Vagina (tissue), 2 donors: ENCODE measurements at regions not wholly inside any gene's neighbourhood (a gene's known extent, or its start where the extent isn't known, plus 50 kb on each side); places are given as distances from the start of the nearest gene placed in this dataset.

Experiments used
- DNase-seq, 2 donors: peaks; one replicate each; pipeline ENCODE4 v3.0.0-alpha.2; 2017; ENCODE audit errors: extremely low spot score in 2 of 2
- H3K27ac ChIP-seq: fragments of 200-600 bp; sonication (generic); one replicate; pipeline ENCODE4 v1.5.1; 2019
- H3K27me3 ChIP-seq: fragments of 200-600 bp; sonication (generic); one replicate; pipeline ENCODE4 v1.5.1; 2019
- H3K36me3 ChIP-seq, 2 donors: fragments of 200-600 bp; sonication (generic); one replicate each; pipeline ENCODE4 v1.5.1; 2017 to 2019
- H3K4me1 ChIP-seq: fragments of 200-600 bp; sonication (generic); one replicate; pipeline ENCODE4 v1.5.1; 2019
- H3K4me3 ChIP-seq, 2 donors: fragments of 200-600 bp; sonication (generic); 1 replicate in 1 of 2; 2 replicates in 1 of 2; pipeline ENCODE4 v1.5.1; 2016 to 2019
- H3K9me3 ChIP-seq: fragments of 200-600 bp; sonication (generic); one replicate; pipeline ENCODE4 v1.5.1; 2019
- CTCF ChIP-seq, 3 experiments: fragments of 450-650 bp in 2 of 3; fragments of 200-600 bp in 1 of 3; sonication (generic) in 1 of 3; IDR thresholded peaks; one replicate each; pipeline ENCODE4 v1.5.1; 2017 to 2019; ENCODE audit warnings: antibody characterized with exemption in 3 of 3, mild to moderate bottlenecking in 2 of 3, moderate library complexity in 2 of 3
- POLR2A ChIP-seq, 2 donors: fragments of 450-650 bp; IDR thresholded peaks; one replicate each; pipeline ENCODE4 v1.6.1; 2017; ENCODE audit warnings: antibody characterized with exemption in 2 of 2, mild to moderate bottlenecking in 2 of 2, moderate library complexity in 2 of 2
- POLR2AphosphoS5 ChIP-seq, 2 donors: sonication (generic); formaldehyde crosslinking; IDR thresholded peaks; one replicate each; pipeline ENCODE4 v1.9.0; 2017; ENCODE audit warnings: antibody characterized with exemption in 2 of 2, mild to moderate bottlenecking in 2 of 2, low read depth in 1 of 2; ENCODE audit not compliant: insufficient read depth in 1 of 2
- intact Hi-C: fragments of 100-400 bp; cut with DNase I; formaldehyde crosslinking; loops from one replicate; pipeline ENCODE4 v1.15.1; 2023

- no peaks in the 10 kb centered on the region for H3K4me1 ChIP-seq
- H3K9me3 ChIP-seq, result no peaks in the 10 kb centered on the region
- DNase-seq, result no peak
- intact Hi-C loops, result no loop called here
- no peak overlapping the region for H3K4me3 ChIP-seq
- TF ChIP-seq POLR2A (IDR thresholded peaks at IDR 0.05) (no peak), CTCF (IDR thresholded peaks at IDR 0.05) (no peak), POLR2AphosphoS5 (IDR thresholded peaks at IDR 0.05; ENCODE audit: insufficient read depth in 1 of 2, low read depth in 1 of 2) (no peak)
- H3K27ac ChIP-seq, result no peak overlapping the region
- H3K36me3 ChIP-seq, result no peaks in the 10 kb centered on the region
- H3K27me3 ChIP-seq, result no peaks in the 10 kb centered on the region
These were observed 98.2 kb upstream of the SCEL start for GRCh38 chr13:77437267-77437666.

- intact Hi-C loops, result no loop called here
- no peaks in the 10 kb centered on the region for H3K4me1 ChIP-seq
- H3K36me3 ChIP-seq, result no peaks in the 10 kb centered on the region
- no peak overlapping the region for H3K4me3 ChIP-seq
- no peak overlapping the region for H3K27ac ChIP-seq
- TF ChIP-seq CTCF (IDR thresholded peaks at IDR 0.05) (no peak), POLR2A (IDR thresholded peaks at IDR 0.05) (no peak), POLR2AphosphoS5 (IDR thresholded peaks at IDR 0.05; ENCODE audit: insufficient read depth in 1 of 2, low read depth in 1 of 2) (no peak)
- no peaks in the 10 kb centered on the region for H3K9me3 ChIP-seq
- DNase-seq, result no peak
- no peaks in the 10 kb centered on the region for H3K27me3 ChIP-seq
These were observed 101.2 kb upstream of the SCEL start for GRCh38 chr13:77434289-77434688.

- Histone ChIP-seq H3K4me1 (no peaks in the 10 kb centered on the region), H3K9me3 (no peaks in the 10 kb centered on the region), H3K27me3 (no peaks in the 10 kb centered on the region), H3K27ac (no peak overlapping the region), H3K36me3 (no peaks in the 10 kb centered on the region), H3K4me3 (no peak overlapping the region)
- intact Hi-C loops, result no loop called here
- TF ChIP-seq POLR2AphosphoS5 (IDR thresholded peaks at IDR 0.05; ENCODE audit: insufficient read depth in 1 of 2, low read depth in 1 of 2) (no peak), POLR2A (IDR thresholded peaks at IDR 0.05) (no peak), CTCF (IDR thresholded peaks at IDR 0.05) (no peak)
- no peak for DNase-seq
These were observed 104.1 kb upstream of the SCEL start for GRCh38 chr13:77431449-77431848.

GRCh38 chr13:77430377-77430951 lies 103.6 kb upstream of the MYCBP2 start:
- no peak overlapping the region for H3K4me3 ChIP-seq
- H3K36me3 ChIP-seq, result no peaks in the 10 kb centered on the region
- no peaks in the 10 kb centered on the region for H3K27me3 ChIP-seq
- no peak for DNase-seq
- no peak overlapping the region for H3K27ac ChIP-seq
- H3K9me3 ChIP-seq, result no peaks in the 10 kb centered on the region
- intact Hi-C loops, result no loop called here
- no peaks in the 10 kb centered on the region for H3K4me1 ChIP-seq
- TF ChIP-seq POLR2AphosphoS5 (IDR thresholded peaks at IDR 0.05; ENCODE audit: insufficient read depth in 1 of 2, low read depth in 1 of 2) (no peak), POLR2A (IDR thresholded peaks at IDR 0.05) (no peak), CTCF (IDR thresholded peaks at IDR 0.05) (no peak)

- H3K27ac ChIP-seq, result no peak overlapping the region
These were observed 102.6 kb upstream of the MYCBP2 start for GRCh38 chr13:77429320-77430142.

More at GRCh38 chr13:77429320-77430142, 102.6 kb upstream of the MYCBP2 start:
- Histone ChIP-seq H3K9me3 (no peaks in the 10 kb centered on the region), H3K36me3 (no peaks in the 10 kb centered on the region), H3K4me1 (no peaks in the 10 kb centered on the region), H3K4me3 (no peak overlapping the region), H3K27me3 (no peaks in the 10 kb centered on the region)
- intact Hi-C loops, result no loop called here
- DNase-seq, result no peak
- TF ChIP-seq POLR2AphosphoS5 (IDR thresholded peaks at IDR 0.05; ENCODE audit: insufficient read depth in 1 of 2, low read depth in 1 of 2) (no peak), POLR2A (IDR thresholded peaks at IDR 0.05) (no peak), CTCF (IDR thresholded peaks at IDR 0.05) (no peak)
